HG03442 (cell line): ENCODE measurements at regions not wholly inside any gene's neighbourhood (a gene's known extent, or its start where the extent isn't known, plus 50 kb on each side); places are given as distances from the start of the nearest gene placed in this dataset.

Source experiments
- ATAC-seq: cut with Tn5 transposase; IDR thresholded peaks from one replicate; pipeline ENCODE4 v1.9.1; 2021; ENCODE audit warnings: mild to moderate bottlenecking, moderate library complexity; ENCODE audit not compliant: unreplicated experiment

- peak; percentile 99 for ATAC-seq
These were observed 120.9 kb downstream of the SAMMSON start for GRCh38 chr3:70120357-70120966.

GRCh38 chr3:70127192-70127591, 127.7 kb downstream of the SAMMSON start:
- no peak for ATAC-seq

DNA sequence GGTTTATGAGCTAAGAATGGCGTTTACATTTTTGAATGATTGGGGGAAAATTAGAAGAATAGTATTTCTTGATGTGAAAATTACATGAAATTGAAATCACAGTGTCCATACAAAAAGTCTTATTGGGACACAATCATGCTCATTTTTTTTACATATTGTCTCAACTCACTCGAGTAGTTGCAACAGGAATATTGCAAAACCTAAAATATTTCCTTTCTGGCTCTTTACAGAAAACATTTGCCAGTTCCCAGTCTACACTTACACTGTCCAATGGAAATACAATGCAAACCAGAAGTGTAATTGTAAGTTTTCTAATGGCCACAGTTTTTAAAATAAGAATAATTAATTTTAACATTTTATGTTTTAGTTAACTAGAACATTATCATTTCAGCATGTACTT, 137.8 kb downstream of the SAMMSON start:
- no peak for ATAC-seq

- ATAC-seq, result no peak
These were observed 139.1 kb downstream of the SAMMSON start for GRCh38 chr3:70138606-70139005.
